CD4-positive, CD25-positive, alpha-beta regulatory T cell (primary cell): ENCODE measurements at regions not wholly inside any gene's neighbourhood (a gene's known extent, or its start where the extent isn't known, plus 50 kb on each side); places are given as distances from the start of the nearest gene placed in this dataset.

ENCODE experiments used
- ATAC-seq, 2 donors: fragments of 150-1000 bp; cut with Tn5 transposase; one replicate each; pipeline ENCODE4 v1.10.0; 2021; ENCODE audit warnings: low read depth in 2 of 2, moderate number of reproducible peaks in 2 of 2, moderate library complexity in 1 of 2
- DNase-seq, 3 donors: peaks; one replicate each; pipeline versions ENCODE4 v3.0.0 to v3.0.0-alpha.2; 2012 to 2022; ENCODE audit warnings: mixed read lengths in 1 of 3
- H3K27ac ChIP-seq: one replicate; pipeline ENCODE4 v1.7.0; 2013; ENCODE audit warnings: mild to moderate bottlenecking, low read length; ENCODE audit not compliant: insufficient read depth, poor library complexity, severe bottlenecking
- H3K27me3 ChIP-seq: one replicate; pipeline ENCODE4 v1.7.0; 2013; ENCODE audit warnings: low read length; ENCODE audit not compliant: control insufficient read depth, insufficient read depth
- H3K36me3 ChIP-seq: one replicate; pipeline ENCODE4 v1.7.0; 2013; ENCODE audit warnings: mild to moderate bottlenecking, low read length, moderate library complexity; ENCODE audit not compliant: control insufficient read depth, insufficient read depth
- H3K4me1 ChIP-seq: 2 replicates; pipeline ENCODE4 v1.7.0; 2013; ENCODE audit warnings: mild to moderate bottlenecking, low read length; ENCODE audit not compliant: insufficient read depth, control insufficient read depth, poor library complexity, severe bottlenecking
- H3K4me3 ChIP-seq: one replicate; pipeline ENCODE4 v1.7.0; 2013; ENCODE audit warnings: low read depth, mild to moderate bottlenecking, low read length, moderate library complexity
- H3K9me3 ChIP-seq, 2 experiments: 1 replicate in 1 of 2; 2 replicates in 1 of 2; pipeline ENCODE4 v1.7.0; 2013; ENCODE audit warnings: low read length in 2 of 2, mild to moderate bottlenecking in 1 of 2, moderate library complexity in 1 of 2; ENCODE audit not compliant: control insufficient read depth in 2 of 2
- H3K27ac Mint-ChIP-seq, 3 donors: one replicate each; pipeline ENCODE4 v1.8.0; 2020 to 2022; ENCODE audit warnings: mild to moderate bottlenecking in 3 of 3, mixed read lengths in 3 of 3, moderate library complexity in 2 of 3
- H3K27me3 Mint-ChIP-seq: one replicate; pipeline ENCODE4 v1.8.0; 2022; ENCODE audit warnings: mild to moderate bottlenecking, mixed read lengths
- H3K36me3 Mint-ChIP-seq: one replicate; pipeline ENCODE4 v1.8.0; 2020; ENCODE audit warnings: mixed read lengths
- H3K4me1 Mint-ChIP-seq, 4 donors: one replicate each; pipeline ENCODE4 v1.8.0; 2020 to 2022; ENCODE audit warnings: mixed read lengths in 4 of 4, mild to moderate bottlenecking in 1 of 4
- H3K4me3 Mint-ChIP-seq, 4 donors: one replicate each; pipeline ENCODE4 v1.8.0; 2020 to 2022; ENCODE audit warnings: mild to moderate bottlenecking in 4 of 4, mixed read lengths in 4 of 4, moderate library complexity in 3 of 4
- H3K9me3 Mint-ChIP-seq, 7 donors: one replicate each; pipeline ENCODE4 v1.8.0; 2020 to 2022; ENCODE audit warnings: mixed read lengths in 7 of 7, mild to moderate bottlenecking in 3 of 7, moderate library complexity in 2 of 7

DNA sequence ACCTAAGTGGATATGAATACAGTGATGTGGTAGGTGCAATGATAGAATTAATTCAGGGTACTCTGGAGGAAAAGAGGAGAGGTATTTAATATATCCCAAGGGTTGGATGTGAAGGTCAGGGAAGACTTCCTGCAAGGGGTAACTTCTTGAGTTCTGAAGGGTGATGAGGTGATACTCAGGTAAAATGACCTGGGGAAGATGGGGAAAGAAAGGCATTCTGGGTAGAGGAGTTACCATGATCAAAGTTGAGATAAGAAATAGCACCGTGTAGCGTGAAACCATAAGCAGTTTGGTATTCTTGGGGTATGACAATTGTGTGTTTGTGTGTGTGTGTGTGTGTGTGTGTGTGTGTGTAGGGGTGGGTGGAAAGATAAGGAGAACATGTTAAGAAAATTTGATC lies 270.4 kb upstream of the LCORL start:
- no peaks in the 10 kb centered on the region for H3K27me3 Mint-ChIP-seq
- H3K36me3 Mint-ChIP-seq = no peaks in the 10 kb centered on the region
- Histone ChIP-seq H3K9me3 (no peaks in the 10 kb centered on the region), H3K36me3 (no peaks in the 10 kb centered on the region), H3K4me1 (no peaks in the 10 kb centered on the region), H3K27ac (no peak overlapping the region), H3K27me3 (no peaks in the 10 kb centered on the region), H3K4me3 (no peak overlapping the region)
- no peak overlapping the region for H3K27ac Mint-ChIP-seq
- ATAC-seq (no peak), DNase-seq (no peak)
- no peak overlapping the region for H3K4me3 Mint-ChIP-seq
- H3K4me1 Mint-ChIP-seq = no peaks in the 10 kb centered on the region
- peaks cover 0 to 4% (median 2%) of the 10 kb centered on the region in 7 donors for H3K9me3 Mint-ChIP-seq

DNA sequence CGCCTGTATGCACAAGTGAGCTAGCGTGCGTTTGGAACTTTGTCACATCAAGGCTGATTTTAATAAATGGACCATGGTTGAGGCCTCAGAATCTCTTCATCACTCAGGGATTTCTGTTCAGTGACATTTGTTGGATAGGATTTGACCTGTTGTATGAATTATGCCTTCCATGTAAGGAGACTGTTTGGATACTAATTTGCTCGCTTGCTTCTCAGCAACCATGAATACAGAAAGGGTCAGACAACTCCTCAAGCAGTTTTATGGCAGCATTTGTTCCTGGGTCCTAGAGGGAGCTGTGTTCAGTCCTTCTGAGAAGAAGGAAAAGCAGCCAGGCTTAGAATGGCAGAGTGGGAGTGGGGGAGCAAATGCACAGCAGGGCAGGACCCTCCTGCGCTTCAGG lies 269.7 kb upstream of the LCORL start:
- Mint-ChIP-seq H3K36me3 (no peaks in the 10 kb centered on the region), H3K9me3 (peaks cover 0 to 4% (median 0%) of the 10 kb centered on the region in 7 donors), H3K27ac (no peak overlapping the region), H3K27me3 (no peaks in the 10 kb centered on the region), H3K4me3 (no peak overlapping the region), H3K4me1 (no peaks in the 10 kb centered on the region)
- Histone ChIP-seq H3K36me3 (no peaks in the 10 kb centered on the region), H3K27me3 (no peaks in the 10 kb centered on the region), H3K4me3 (no peak overlapping the region), H3K9me3 (no peaks in the 10 kb centered on the region), H3K4me1 (no peaks in the 10 kb centered on the region), H3K27ac (no peak overlapping the region)
- no peak for ATAC-seq
- no peak for DNase-seq

GRCh38 chr4:18285357-18285756 lies 263.8 kb upstream of the LCORL start:
- H3K4me3 ChIP-seq = no peak overlapping the region
- Mint-ChIP-seq H3K4me1 (no peaks in the 10 kb centered on the region), H3K4me3 (no peak overlapping the region), H3K36me3 (no peaks in the 10 kb centered on the region), H3K9me3 (peaks cover 0 to 7% (median 0%) of the 10 kb centered on the region in 7 donors), H3K27ac (no peak overlapping the region), H3K27me3 (no peaks in the 10 kb centered on the region)
- H3K27ac ChIP-seq = no peak overlapping the region
- H3K9me3 ChIP-seq = no peaks in the 10 kb centered on the region
- no peaks in the 10 kb centered on the region for H3K4me1 ChIP-seq
- no peaks in the 10 kb centered on the region for H3K27me3 ChIP-seq
- no peaks in the 10 kb centered on the region for H3K36me3 ChIP-seq
- ATAC-seq (no peak), DNase-seq (no peak)

DNA sequence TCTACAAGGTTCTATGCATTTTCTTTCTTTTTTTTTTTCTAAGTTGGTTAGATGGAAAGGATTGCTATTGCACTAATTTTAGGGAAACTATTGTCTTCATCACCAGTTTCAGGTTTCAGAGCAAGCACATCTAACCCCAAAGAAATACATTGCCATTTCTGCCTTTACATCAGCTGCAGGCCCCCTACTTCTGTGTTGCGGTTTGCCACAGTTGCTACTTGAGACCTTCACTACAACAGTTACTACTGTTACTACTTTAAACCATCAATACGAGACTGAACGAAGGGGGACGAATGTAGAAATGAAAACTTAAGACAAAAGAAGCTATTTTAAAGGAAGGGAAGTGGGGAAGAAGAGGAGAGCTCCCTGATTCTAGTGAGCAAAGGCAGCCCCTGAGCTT lies 256.7 kb upstream of the LCORL start:
- H3K4me3 ChIP-seq = no peak overlapping the region
- no peak overlapping the region for H3K27ac Mint-ChIP-seq
- no peaks in the 10 kb centered on the region for H3K27me3 Mint-ChIP-seq

GRCh38 chr4:18262832-18263231 lies 241.3 kb upstream of the LCORL start:
- Histone ChIP-seq H3K4me1 (no peaks in the 10 kb centered on the region), H3K4me3 (no peak overlapping the region), H3K36me3 (no peaks in the 10 kb centered on the region), H3K9me3 (no peaks in the 10 kb centered on the region), H3K27ac (no peak overlapping the region), H3K27me3 (no peaks in the 10 kb centered on the region)
- Mint-ChIP-seq H3K36me3 (no peaks in the 10 kb centered on the region), H3K4me1 (no peaks in the 10 kb centered on the region), H3K27me3 (no peaks in the 10 kb centered on the region), H3K4me3 (no peak overlapping the region), H3K9me3 (peaks cover 0 to 10% (median 4%) of the 10 kb centered on the region in 7 donors), H3K27ac (no peak overlapping the region)
- DNase-seq = no peak
- no peak for ATAC-seq

More for the DNA sequence above, 256.7 kb upstream of the LCORL start:
- Mint-ChIP-seq H3K9me3 (peaks cover 0 to 5% (median 0%) of the 10 kb centered on the region in 7 donors), H3K36me3 (no peaks in the 10 kb centered on the region), H3K4me1 (no peaks in the 10 kb centered on the region), H3K4me3 (no peak overlapping the region)
- no peak for ATAC-seq
- no peak for DNase-seq
- Histone ChIP-seq H3K4me1 (no peaks in the 10 kb centered on the region), H3K27me3 (no peaks in the 10 kb centered on the region), H3K9me3 (no peaks in the 10 kb centered on the region), H3K27ac (no peak overlapping the region), H3K36me3 (no peaks in the 10 kb centered on the region)

- H3K27ac Mint-ChIP-seq = no peak overlapping the region
- H3K4me3 ChIP-seq = no peak overlapping the region
- no peaks in the 10 kb centered on the region for H3K36me3 ChIP-seq
- no peaks in the 10 kb centered on the region for H3K4me1 Mint-ChIP-seq
- H3K27me3 ChIP-seq = no peaks in the 10 kb centered on the region
- H3K4me1 ChIP-seq = no peaks in the 10 kb centered on the region
- H3K27me3 Mint-ChIP-seq = no peaks in the 10 kb centered on the region
- no peak for DNase-seq
- H3K4me3 Mint-ChIP-seq = no peak overlapping the region
- H3K27ac ChIP-seq = no peak overlapping the region
- no peak for ATAC-seq
- no peaks in the 10 kb centered on the region for H3K36me3 Mint-ChIP-seq
- no peaks in the 10 kb centered on the region for H3K9me3 ChIP-seq
- peaks cover 0 to 8% (median 2%) of the 10 kb centered on the region in 7 donors for H3K9me3 Mint-ChIP-seq
Observed at GRCh38 chr4:18252052-18252451, 230.5 kb upstream of the LCORL start.

- no peak overlapping the region for H3K27ac Mint-ChIP-seq
- no peak overlapping the region for H3K4me3 Mint-ChIP-seq
- Histone ChIP-seq H3K36me3 (no peaks in the 10 kb centered on the region), H3K27ac (no peak overlapping the region), H3K4me1 (no peaks in the 10 kb centered on the region), H3K9me3 (no peaks in the 10 kb centered on the region), H3K4me3 (no peak overlapping the region), H3K27me3 (no peaks in the 10 kb centered on the region)
- H3K27me3 Mint-ChIP-seq = no peaks in the 10 kb centered on the region
- H3K9me3 Mint-ChIP-seq = peaks cover 0 to 4% (median 0%) of the 10 kb centered on the region in 7 donors
- DNase-seq (no peak), ATAC-seq (no peak)
- no peaks in the 10 kb centered on the region for H3K4me1 Mint-ChIP-seq
- H3K36me3 Mint-ChIP-seq = no peaks in the 10 kb centered on the region
Observed at GRCh38 chr4:18250564-18250963, 229.0 kb upstream of the LCORL start.

GRCh38 chr4:18248611-18249010 lies 227.1 kb upstream of the LCORL start:
- H3K4me3 Mint-ChIP-seq = no peak overlapping the region
- no peak overlapping the region for H3K4me3 ChIP-seq
- no peaks in the 10 kb centered on the region for H3K27me3 Mint-ChIP-seq
- H3K36me3 ChIP-seq = no peaks in the 10 kb centered on the region
- no peaks in the 10 kb centered on the region for H3K4me1 Mint-ChIP-seq
- DNase-seq = no peak
- H3K27me3 ChIP-seq = no peaks in the 10 kb centered on the region
- no peaks in the 10 kb centered on the region for H3K36me3 Mint-ChIP-seq
- peaks cover 0 to 4% (median 0%) of the 10 kb centered on the region in 7 donors for H3K9me3 Mint-ChIP-seq
- no peak for ATAC-seq
- H3K27ac ChIP-seq = no peak overlapping the region
- H3K9me3 ChIP-seq = no peaks in the 10 kb centered on the region
- H3K27ac Mint-ChIP-seq = no peak overlapping the region
- no peaks in the 10 kb centered on the region for H3K4me1 ChIP-seq
